Upper lobe of left lung (tissue), 6 donors: ENCODE measurements at regions not wholly inside any gene's neighbourhood (a gene's known extent, or its start where the extent isn't known, plus 50 kb on each side); places are given as distances from the start of the nearest gene placed in this dataset.
A peak's percentile ranks its signal among the peaks of the same experiment; 100 is the strongest.

Experiments
- ATAC-seq, 2 donors: fragments of 200-7000 bp; cut with Tn5 transposase; one replicate each; pipeline ENCODE4 v1.9.1; 2022; ENCODE audit warnings: mild to moderate bottlenecking in 2 of 2, moderate library complexity in 2 of 2; ENCODE audit not compliant: low FRiP score in 2 of 2
- DNase-seq, 2 donors: peaks; one replicate each; pipeline ENCODE4 v3.0.0-alpha.2; 2019 to 2020
- H3K27ac ChIP-seq, 4 donors: fragments of 200-600 bp; sonication (generic); one replicate each; pipeline ENCODE4 v1.5.1; 2016 to 2019
- H3K27me3 ChIP-seq, 4 donors: fragments of 200-600 bp; sonication (generic); one replicate each; pipeline ENCODE4 v1.5.1; 2017 to 2019
- H3K36me3 ChIP-seq, 4 donors: fragments of 200-600 bp; sonication (generic); one replicate each; pipeline ENCODE4 v1.5.1; 2016 to 2019
- H3K4me1 ChIP-seq, 4 donors: fragments of 200-600 bp; sonication (generic); one replicate each; pipeline ENCODE4 v1.5.1; 2018 to 2019
- H3K4me3 ChIP-seq, 4 donors: fragments of 200-600 bp; sonication (generic); one replicate each; pipeline ENCODE4 v1.5.1; 2017 to 2019; ENCODE audit warnings: mild to moderate bottlenecking in 2 of 4, moderate library complexity in 1 of 4
- H3K9me3 ChIP-seq, 4 donors: fragments of 200-600 bp; sonication (generic); one replicate each; pipeline ENCODE4 v1.5.1; 2018 to 2019
- EP300 ChIP-seq, 4 donors: sonication (generic); formaldehyde crosslinking; IDR thresholded peaks; one replicate each; pipeline ENCODE4 v1.5.1; 2017; ENCODE audit warnings: antibody characterized with exemption in 4 of 4, control low read depth in 2 of 4
- POLR2A ChIP-seq, 4 donors: fragments of 450-650 bp; IDR thresholded peaks; one replicate each; pipeline ENCODE4 v1.5.1; 2016 to 2017; ENCODE audit warnings: antibody characterized with exemption in 4 of 4, mild to moderate bottlenecking in 2 of 4
- POLR2AphosphoS5 ChIP-seq, 2 donors: sonication (generic); formaldehyde crosslinking; IDR thresholded peaks; one replicate each; pipeline ENCODE4 v1.5.1; 2017; ENCODE audit warnings: antibody characterized with exemption in 2 of 2
- WGBS, 2 donors: methylation state at CpG; one replicate each; pipeline ENCODE4 v1.1.5; 2017 to 2018; 5-methylcytosine and 5-hydroxymethylcytosine counted together
- TF ChIP-seq, protein P1 (sequence below), 6 experiments: fragments of 450-650 bp in 4 of 6; fragments of 200-600 bp in 2 of 6; sonication (generic) in 2 of 6; IDR thresholded peaks; one replicate each; pipeline ENCODE4 v1.5.1; 2016 to 2019; ENCODE audit warnings: antibody characterized with exemption in 6 of 6
- donor health status: DM: no; HTN: no; CAD: no; lungs with moderate emphysema.
- donor health status: DM: no; HTN: yes; CAD: no; lungs with severe emphysema.

DNA sequence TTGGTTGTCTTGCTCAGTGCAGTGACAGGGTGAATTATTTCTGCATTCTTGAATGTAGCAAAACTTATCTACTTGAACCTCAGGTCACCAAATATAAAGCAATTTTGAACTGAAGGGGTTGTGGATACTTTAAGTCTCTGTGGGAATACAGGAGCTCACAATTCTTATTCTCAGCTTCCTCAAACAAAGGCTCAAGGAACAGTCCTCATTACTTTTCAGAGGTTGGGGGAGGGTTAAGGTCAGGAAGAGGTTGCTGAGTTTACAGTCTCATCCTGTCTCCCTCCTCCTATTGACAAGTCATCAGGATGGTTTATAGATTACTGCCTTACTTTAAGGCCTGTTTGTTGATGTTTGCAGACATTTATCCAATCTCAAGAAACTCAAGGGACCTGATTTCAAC, 143.6 kb upstream of the SPACA1 start:
- DNase-seq (no peak), ATAC-seq (no peak)
- Histone ChIP-seq H3K36me3 (no peaks in the 10 kb centered on the region), H3K27me3 (no peaks in the 10 kb centered on the region), H3K9me3 (no peaks in the 10 kb centered on the region), H3K27ac (no peak overlapping the region), H3K4me1 (peaks cover 0 to under 1% (median 0%) of the 10 kb centered on the region in 4 donors), H3K4me3 (no peak overlapping the region)
- TF ChIP-seq, protein P1, sequence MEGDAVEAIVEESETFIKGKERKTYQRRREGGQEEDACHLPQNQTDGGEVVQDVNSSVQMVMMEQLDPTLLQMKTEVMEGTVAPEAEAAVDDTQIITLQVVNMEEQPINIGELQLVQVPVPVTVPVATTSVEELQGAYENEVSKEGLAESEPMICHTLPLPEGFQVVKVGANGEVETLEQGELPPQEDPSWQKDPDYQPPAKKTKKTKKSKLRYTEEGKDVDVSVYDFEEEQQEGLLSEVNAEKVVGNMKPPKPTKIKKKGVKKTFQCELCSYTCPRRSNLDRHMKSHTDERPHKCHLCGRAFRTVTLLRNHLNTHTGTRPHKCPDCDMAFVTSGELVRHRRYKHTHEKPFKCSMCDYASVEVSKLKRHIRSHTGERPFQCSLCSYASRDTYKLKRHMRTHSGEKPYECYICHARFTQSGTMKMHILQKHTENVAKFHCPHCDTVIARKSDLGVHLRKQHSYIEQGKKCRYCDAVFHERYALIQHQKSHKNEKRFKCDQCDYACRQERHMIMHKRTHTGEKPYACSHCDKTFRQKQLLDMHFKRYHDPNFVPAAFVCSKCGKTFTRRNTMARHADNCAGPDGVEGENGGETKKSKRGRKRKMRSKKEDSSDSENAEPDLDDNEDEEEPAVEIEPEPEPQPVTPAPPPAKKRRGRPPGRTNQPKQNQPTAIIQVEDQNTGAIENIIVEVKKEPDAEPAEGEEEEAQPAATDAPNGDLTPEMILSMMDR (IDR thresholded peaks at IDR 0.05): no peak
- no peak for TF ChIP-seq EP300 (IDR thresholded peaks at IDR 0.05)
- no peak for TF ChIP-seq POLR2AphosphoS5 (IDR thresholded peaks at IDR 0.05)
- no peak for TF ChIP-seq POLR2A (IDR thresholded peaks at IDR 0.05)

DNA sequence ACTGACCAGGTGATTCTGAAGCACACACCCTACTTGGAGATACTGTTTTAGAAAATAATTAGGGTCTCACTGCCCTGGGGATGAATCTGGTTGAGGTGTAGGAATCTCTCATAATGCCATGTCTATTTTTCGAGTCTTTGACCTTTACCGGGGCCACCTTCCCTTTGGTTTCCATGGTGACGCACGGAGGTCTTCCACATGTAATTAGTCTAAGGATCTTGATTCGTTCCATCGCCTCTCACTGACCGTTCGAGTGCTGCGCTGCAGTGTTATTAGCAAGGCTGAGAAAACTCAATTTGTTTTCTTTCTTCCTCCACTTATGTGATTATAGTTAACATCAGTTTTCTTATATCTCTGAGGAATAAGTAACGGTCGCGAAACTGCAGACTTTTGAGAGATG, 144.3 kb upstream of the SPACA1 start:
- H3K9me3 ChIP-seq: no peaks in the 10 kb centered on the region
- 74 to 76% methylated on average over 12 of the region's 12 CpGs for WGBS, 2 donors
- no peaks in the 10 kb centered on the region for H3K27me3 ChIP-seq
- ATAC-seq (no peak), DNase-seq (no peak)
- no peak for TF ChIP-seq EP300 (IDR thresholded peaks at IDR 0.05)
- TF ChIP-seq POLR2A (IDR thresholded peaks at IDR 0.05): no peak
- TF ChIP-seq, protein P1 (IDR thresholded peaks at IDR 0.05): no peak
- TF ChIP-seq POLR2AphosphoS5 (IDR thresholded peaks at IDR 0.05): no peak
- no peak overlapping the region for H3K4me3 ChIP-seq
- no peaks in the 10 kb centered on the region for H3K36me3 ChIP-seq
- H3K4me1 ChIP-seq: no peaks in the 10 kb centered on the region
- H3K27ac ChIP-seq: no peak overlapping the region

DNA sequence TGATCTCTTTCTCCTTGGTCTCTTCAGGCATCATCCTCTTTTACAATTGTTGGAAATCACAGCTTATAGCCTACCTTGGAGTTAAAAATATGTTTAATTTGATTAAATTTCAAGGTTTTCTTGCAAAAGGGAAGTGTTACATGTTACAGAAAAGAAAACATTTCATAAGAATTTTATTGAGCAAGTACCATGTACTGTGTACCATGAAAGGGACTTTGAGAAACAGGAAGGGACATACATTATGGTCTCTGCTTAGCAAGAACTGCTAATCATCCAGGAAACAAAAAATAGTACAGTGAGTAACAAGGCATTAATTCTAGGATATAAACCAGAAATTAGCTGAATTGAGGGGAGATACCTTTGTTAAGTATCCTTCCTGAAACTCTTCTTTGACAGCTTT, 145.3 kb upstream of the SPACA1 start:
- Histone ChIP-seq H3K27me3 (no peaks in the 10 kb centered on the region), H3K36me3 (no peaks in the 10 kb centered on the region), H3K4me1 (no peaks in the 10 kb centered on the region), H3K4me3 (no peak overlapping the region), H3K27ac (peak overlapping the region in 2 of 4 donors; percentile 24 to 66), H3K9me3 (no peaks in the 10 kb centered on the region)
- DNase-seq (no peak), ATAC-seq (peak in 1 of 2 donors; percentile 42)
- TF ChIP-seq POLR2AphosphoS5 (IDR thresholded peaks at IDR 0.05) (no peak), POLR2A (IDR thresholded peaks at IDR 0.05) (no peak), EP300 (IDR thresholded peaks at IDR 0.05) (no peak)
- TF ChIP-seq, protein P1 (IDR thresholded peaks at IDR 0.05): no peak

DNA sequence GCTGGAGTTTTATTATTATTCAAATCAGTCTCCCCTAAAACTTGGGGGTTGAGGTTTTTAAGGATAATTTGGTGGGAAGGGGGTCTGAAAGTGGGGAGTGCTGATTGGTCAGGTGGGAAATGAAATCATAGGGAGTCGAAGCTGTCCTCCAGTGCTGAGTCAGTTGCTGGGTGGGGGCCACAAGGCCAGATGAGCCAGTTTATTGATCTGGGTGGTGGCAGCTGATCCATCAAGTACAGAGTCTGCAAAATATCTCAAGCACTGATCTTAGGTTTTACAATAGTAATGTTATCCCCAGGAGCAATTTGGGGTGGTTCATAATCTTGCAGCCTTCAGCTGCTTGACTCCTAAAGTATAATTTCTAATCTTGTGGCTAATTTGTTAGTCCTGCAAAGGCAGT, 146.0 kb upstream of the SPACA1 start:
- no peak overlapping the region for H3K4me3 ChIP-seq
- H3K9me3 ChIP-seq: no peaks in the 10 kb centered on the region
- H3K36me3 ChIP-seq: no peaks in the 10 kb centered on the region
- H3K4me1 ChIP-seq: no peaks in the 10 kb centered on the region
- H3K27ac ChIP-seq: peak overlapping the region in 1 of 4 donors; percentile 66
- ATAC-seq: no peak
- no peaks in the 10 kb centered on the region for H3K27me3 ChIP-seq
- 82 to 86% methylated on average over 1 of the region's 1 CpG for WGBS, 2 donors
- no peak for DNase-seq
- TF ChIP-seq POLR2A (IDR thresholded peaks at IDR 0.05) (no peak), EP300 (IDR thresholded peaks at IDR 0.05) (no peak), POLR2AphosphoS5 (IDR thresholded peaks at IDR 0.05) (no peak)
- TF ChIP-seq, protein P1 (IDR thresholded peaks at IDR 0.05): no peak

DNA sequence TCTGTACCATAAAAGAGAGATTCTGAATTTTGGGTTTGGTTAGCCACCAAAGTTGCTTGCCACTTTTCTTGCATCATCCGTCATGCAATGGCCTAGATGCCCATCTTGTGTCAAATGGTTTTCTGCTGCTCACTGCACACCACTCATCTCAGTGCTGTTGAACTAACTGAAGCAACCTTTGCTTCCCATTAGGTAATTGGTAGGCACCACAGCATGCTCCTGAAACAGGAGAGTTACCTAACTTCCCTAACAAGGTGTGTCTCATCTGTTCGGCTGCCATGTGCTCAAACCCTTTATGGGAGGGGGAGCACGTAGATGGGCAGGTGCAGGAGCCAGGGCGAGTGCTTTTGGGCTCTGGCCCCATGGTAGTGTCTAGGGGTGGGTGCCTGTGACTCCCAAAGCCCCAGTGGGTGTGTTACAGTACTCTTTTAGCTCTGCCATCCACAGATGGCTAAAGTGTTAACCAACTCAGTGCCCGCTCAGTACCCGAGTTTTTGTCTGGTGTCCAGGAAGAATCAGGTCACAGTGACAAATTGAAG, 147.4 kb upstream of the SPACA1 start:
- no peaks in the 10 kb centered on the region for H3K27me3 ChIP-seq
- H3K27ac ChIP-seq: peak overlapping the region in 2 of 4 donors; percentile 40 to 65
- 78 to 84% methylated on average over 6 of the region's 6 CpGs for WGBS, 2 donors
- no peak for ATAC-seq
- no peaks in the 10 kb centered on the region for H3K9me3 ChIP-seq
- no peaks in the 10 kb centered on the region for H3K4me1 ChIP-seq
- no peak for TF ChIP-seq EP300 (IDR thresholded peaks at IDR 0.05)
- H3K4me3 ChIP-seq: no peak overlapping the region
- DNase-seq: no peak
- H3K36me3 ChIP-seq: no peaks in the 10 kb centered on the region
